Stimulated activated CD8-positive, alpha-beta memory T cell treated with anti-CD3 and anti-CD28 coated beads, Interleukin-7, amount 100 ng/mL, for 4 hours (primary cell): ENCODE measurements at regions not wholly inside any gene's neighbourhood (a gene's known extent, or its start where the extent isn't known, plus 50 kb on each side); places are given as distances from the start of the nearest gene placed in this dataset.
"Not testable (repeated sequence)": the region's sequence is repeated elsewhere in the genome, so short reads cannot be mapped to it uniquely, and the experiment has no call there.

Source experiments
- DNase-seq, 2 donors: peaks; one replicate each; pipeline ENCODE4 v3.0.0-alpha.2; 2020; ENCODE audit warnings: low read depth in 2 of 2

GRCh38 chr10:35933940-35934641 lies 292.0 kb upstream of the FZD8 start:
- no peak for DNase-seq

- DNase-seq, result no peak
Measured at GRCh38 chr10:35933491-35933890, 291.4 kb upstream of the FZD8 start.

DNA sequence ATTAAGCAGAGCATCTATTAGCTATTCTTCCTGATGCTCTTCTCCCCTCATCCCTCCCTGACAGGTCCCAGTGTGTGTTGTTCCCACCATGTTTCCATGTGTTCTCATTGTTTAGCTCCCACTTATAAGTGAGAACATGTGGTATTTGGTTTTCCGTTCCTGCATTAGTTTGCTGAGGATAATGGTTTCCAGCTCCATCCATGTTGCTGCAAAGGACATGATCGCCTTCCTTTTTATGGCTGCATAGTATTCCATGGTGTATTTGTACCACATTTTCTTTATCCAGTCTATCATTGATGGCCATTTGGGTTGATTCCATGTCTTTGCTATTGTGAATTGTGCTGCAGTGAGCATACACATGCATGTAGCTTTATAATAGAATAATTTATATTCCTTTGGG lies 287.9 kb upstream of the FZD8 start:
- not testable (repeated sequence) for DNase-seq

GRCh38 chr10:35928748-35929147 lies 286.7 kb upstream of the FZD8 start:
- DNase-seq, result no peak

DNA sequence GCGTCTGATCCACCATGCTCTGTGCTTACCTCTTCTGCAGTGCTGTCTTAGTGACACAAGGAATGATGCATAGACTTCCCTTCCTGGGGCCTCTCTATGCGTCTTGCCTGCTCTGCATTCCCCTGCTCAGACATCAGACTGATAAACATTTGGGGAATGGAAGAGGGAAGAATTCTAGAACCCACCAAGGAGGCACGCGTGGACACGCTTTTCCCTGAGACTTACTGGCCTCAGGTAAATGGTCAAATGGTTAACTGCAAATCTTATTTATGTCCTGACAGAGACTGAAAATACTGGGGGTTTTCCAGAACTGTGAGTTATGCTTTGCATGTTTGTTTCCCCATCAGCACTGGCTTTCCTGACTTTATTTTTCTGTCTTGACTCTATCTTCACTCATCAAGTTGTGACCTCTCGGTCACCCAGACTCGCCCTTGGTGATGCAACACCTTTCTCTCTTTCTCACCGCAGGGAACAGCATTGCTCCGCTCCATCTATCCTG lies 285.9 kb upstream of the FZD8 start:
- no peak for DNase-seq

GRCh38 chr10:35927341-35927740 lies 285.2 kb upstream of the FZD8 start:
- DNase-seq, result no peak

- DNase-seq, result no peak
Measured at GRCh38 chr10:35926846-35927245, 284.8 kb upstream of the FZD8 start.

DNA sequence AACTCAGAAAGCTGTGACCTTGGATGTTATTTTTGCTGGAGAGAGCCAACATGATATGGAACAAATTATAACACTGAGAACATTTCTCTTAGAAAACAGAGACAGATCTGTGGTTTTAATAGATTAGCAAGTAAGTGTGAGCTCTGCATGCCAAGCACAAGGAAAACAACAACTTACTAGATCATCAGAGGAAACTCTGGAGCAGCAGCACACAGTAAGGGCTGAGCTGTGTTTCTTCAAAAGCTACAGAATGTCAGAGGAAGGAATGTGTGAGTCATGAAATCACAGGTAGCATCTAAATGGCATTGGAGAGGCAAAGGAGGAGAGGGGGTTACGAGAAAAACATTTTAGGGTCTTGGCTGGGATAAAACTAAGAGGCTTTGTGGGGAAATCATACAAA lies 283.4 kb upstream of the FZD8 start:
- no peak for DNase-seq

- no peak for DNase-seq
Measured at GRCh38 chr10:35924759-35925158, 282.7 kb upstream of the FZD8 start.

GRCh38 chr10:35922876-35923600 lies 280.9 kb upstream of the FZD8 start:
- no peak for DNase-seq

GRCh38 chr10:35921866-35922350 lies 279.8 kb upstream of the FZD8 start:
- no peak for DNase-seq

DNA sequence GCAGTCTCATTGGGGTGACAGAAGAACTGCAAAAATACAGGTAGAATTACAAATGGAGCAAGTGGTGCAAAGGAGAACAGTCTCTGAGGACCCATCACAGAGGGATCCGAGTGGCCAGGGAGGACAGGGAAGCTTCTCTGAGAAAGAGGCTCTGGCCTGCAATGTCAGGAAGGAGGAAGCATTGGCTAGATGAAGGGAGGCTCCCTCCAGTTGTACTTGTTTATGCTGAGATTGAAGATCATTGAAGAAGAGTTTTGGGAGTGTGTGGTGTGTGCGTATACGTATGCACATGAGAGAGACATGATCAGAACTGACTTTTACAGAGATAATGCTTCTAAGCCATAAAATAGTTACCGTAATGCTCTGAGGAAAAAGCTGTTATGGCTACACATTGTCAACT lies 274.7 kb upstream of the FZD8 start:
- no peak for DNase-seq

- DNase-seq, result no peak
Measured at GRCh38 chr10:35913628-35914027, 271.5 kb upstream of the FZD8 start.

DNA sequence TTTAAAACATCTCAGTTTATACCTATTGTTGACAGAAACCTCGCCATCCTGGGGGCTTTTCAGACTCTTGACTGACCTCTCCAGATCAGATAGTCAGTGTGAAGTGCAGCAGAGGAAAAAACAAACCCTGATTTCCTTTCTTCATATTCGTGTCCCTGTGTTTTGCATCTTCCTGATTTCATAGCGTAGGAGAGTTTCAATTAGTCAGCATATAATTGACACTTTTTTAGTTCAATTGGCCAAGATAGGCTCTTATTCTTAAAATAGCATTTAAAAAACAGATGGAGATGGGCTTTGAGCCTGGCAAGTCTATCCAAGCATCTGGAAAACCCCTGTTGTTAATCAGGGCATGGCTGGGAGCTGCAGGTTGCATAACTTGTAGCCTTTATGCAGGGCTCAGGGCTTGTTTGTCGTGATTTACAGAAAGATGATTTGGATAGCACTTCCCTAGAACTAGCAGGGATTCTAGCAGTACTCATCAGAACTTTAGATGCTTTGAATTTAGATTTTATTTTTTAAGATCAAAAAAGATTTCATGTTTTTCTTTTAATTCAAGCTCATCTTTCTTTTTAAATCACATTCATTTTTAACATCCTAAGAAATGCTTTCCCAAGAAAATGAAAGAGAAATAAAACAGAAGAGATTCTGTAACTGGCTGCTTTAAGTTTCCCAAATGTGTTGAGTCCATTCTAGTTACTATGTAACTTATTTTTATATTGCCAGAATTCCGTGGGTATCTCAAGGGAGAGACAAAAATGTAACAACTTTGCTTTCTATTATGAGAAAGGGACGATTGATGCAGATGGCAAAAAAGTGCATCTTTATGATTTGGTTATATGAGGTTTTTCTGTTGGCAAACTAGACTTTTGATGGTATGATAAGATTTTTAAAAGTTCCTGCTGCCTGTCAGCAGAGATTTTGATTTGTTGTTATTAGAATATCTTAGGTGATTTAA lies 270.8 kb upstream of the FZD8 start:
- DNase-seq, result no peak

- DNase-seq, result no peak
Measured at GRCh38 chr10:35911954-35912353, 269.9 kb upstream of the FZD8 start.

DNA sequence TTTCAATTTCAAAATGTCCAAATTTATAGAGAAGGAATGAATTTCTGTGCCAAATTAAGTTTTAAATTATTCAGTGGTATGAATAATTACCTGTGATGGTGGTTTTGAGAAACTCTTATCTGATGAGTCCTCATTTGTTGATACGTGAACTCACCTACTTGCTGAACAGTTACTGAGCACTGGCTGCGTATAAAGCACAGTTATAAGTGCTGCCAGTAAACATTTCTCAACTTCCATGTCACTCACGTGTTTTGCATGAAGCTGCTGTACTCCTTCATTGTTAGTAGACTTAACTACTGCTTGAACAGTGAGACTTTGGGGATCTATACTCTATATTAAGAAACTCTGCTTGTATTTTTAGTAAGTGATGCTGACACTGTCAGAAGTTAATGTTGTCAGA lies 269.1 kb upstream of the FZD8 start:
- no peak for DNase-seq

DNA sequence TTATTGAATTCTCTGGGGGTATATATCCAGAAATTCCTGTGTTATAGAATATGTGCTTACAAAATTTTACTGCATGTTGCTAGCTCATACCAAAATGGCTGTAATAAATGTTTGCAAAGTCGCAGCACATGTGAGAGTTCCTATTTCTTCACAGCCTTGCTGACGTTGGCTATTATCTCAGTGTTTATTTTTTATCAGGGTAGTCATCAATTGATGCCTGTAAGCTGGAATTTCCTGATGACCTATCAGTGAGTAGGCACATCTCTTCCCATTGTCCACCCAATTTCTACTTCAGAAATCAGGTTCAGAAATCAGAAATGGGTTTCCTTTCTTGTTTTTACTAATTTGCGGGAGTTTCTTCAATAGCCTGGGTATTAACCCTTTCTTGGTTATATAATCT lies 268.1 kb upstream of the FZD8 start:
- DNase-seq, result no peak

DNA sequence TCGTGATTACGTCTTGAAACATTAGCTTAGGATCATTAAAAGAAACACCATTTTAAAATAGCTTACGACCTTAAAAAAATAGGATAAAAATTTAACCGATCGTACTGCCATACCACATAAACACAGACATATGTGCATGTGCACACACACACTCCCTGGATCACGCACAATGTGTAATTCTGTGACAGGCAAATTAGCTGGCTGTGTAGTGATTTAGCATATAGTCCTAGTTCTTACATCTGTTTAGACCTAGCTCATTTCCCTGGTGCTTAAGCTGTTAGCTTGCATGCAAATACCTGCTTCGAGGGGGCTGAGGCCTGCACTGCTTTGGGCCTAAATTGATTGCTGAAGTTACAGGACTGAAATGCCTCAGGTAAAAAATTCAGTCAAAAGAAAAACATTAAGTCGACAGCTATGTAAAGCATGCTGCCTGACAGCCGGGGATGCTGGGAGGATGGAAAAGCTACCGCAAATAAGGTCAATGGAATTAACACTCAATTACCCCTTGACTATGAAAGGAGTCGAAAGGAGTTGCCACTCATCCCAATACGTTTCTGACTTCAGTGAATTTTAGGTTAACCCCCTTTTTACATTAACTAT lies 267.1 kb upstream of the FZD8 start:
- no peak for DNase-seq

DNA sequence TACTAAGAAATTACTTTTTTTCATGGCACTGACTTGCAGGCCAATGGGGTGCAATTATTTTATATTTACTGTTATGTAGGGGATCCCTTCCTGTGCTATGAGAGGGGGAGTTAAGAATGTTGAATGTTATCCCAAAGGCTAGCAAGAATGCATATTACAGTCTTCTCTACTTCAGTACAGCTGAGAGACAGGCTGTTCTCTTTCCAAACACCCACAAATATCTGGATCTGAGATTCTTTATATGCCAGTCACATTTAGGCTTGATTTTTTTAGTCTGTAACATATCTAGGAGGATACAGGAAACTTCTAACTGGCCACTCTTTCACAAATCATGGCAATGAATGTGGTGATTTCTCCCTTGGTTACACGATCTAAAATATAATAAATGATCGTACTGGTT lies 266.4 kb upstream of the FZD8 start:
- DNase-seq, result no peak

DNA sequence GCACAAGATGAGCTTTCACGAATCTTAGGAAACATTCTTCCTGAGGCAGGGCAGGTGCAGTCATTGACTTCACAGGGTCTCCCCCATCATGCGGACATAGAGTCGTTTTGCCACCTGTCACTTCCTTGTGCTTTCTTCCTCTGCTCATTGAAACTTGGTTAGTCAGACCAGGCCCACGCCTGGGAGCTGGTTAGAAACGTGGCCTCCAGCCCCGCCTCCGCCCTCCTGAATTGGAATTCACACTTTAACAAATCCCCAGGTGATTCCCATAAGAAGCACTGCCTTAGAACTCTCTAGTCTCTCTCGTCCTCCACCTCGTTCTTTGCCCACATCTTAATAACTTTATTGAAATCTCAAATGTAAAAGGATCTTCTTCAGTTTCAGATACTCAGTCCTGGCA lies 265.5 kb upstream of the FZD8 start:
- no peak for DNase-seq

- DNase-seq, result no peak
Measured at GRCh38 chr10:35906155-35906554, 264.1 kb upstream of the FZD8 start.

DNA sequence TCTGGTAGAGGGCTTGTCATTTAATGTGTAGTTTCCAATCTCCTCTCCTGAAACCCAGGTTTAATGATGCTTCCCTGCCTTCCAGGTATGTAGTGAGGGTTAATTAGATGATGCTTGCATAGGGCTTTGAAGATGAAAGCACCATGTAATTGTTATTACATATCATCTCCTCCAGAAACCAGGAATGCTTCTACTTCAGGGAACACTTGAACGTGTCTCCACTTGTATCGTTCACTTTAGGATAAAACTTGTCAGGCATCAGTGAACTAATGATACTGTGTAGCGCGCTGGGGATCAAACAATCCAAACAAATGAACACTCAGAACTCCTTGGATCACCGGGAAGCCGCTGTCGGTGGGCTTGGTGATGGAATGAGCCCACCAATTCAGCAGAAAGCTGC lies 260.9 kb upstream of the FZD8 start:
- no peak for DNase-seq
